Neural progenitor cell (in vitro differentiated cells): ENCODE measurements at regions not wholly inside any gene's neighbourhood (a gene's known extent, or its start where the extent isn't known, plus 50 kb on each side); places are given as distances from the start of the nearest gene placed in this dataset.

Experiments
- DNase-seq: peaks from one replicate; pipeline ENCODE4 v3.0.0-alpha.2; 2016; ENCODE audit warnings: low spot score
- H2AFZ ChIP-seq: fragments of 200-600 bp; sonication (generic); replicated peaks from 2 replicates; pipeline ENCODE4 v1.6.1; 2016; ENCODE audit warnings: antibody characterized with exemption
- H3F3A ChIP-seq: fragments of 200-600 bp; sonication (generic); 2 replicates; pipeline ENCODE4 v1.6.1; 2016; ENCODE audit warnings: antibody characterized with exemption, low read depth
- H3K27ac ChIP-seq: fragments of 200-600 bp; sonication (generic); 2 replicates; pipeline ENCODE4 v1.5.1; 2016; ENCODE audit warnings: mild to moderate bottlenecking
- H3K27me3 ChIP-seq: fragments of 200-600 bp; sonication (generic); 2 replicates; pipeline ENCODE4 v1.6.1; 2016; ENCODE audit warnings: mild to moderate bottlenecking, moderate library complexity
- H3K36me3 ChIP-seq: fragments of 200-600 bp; sonication (generic); 2 replicates; pipeline ENCODE4 v1.5.1; 2016
- H3K4me1 ChIP-seq: fragments of 200-600 bp; sonication (generic); 2 replicates; pipeline ENCODE4 v1.6.1; 2016; ENCODE audit warnings: mixed run types
- H3K4me2 ChIP-seq: fragments of 200-600 bp; sonication (generic); 2 replicates; pipeline ENCODE4 v1.6.1; 2016
- H3K4me3 ChIP-seq: fragments of 200-600 bp; sonication (generic); 2 replicates; pipeline ENCODE4 v1.5.1; 2016
- H3K79me2 ChIP-seq: fragments of 200-600 bp; sonication (generic); 2 replicates; pipeline ENCODE4 v1.6.1; 2016; ENCODE audit warnings: low read depth
- H3K9ac ChIP-seq: fragments of 200-600 bp; sonication (generic); 2 replicates; pipeline ENCODE4 v1.6.1; 2016
- H3K9me3 ChIP-seq: fragments of 200-600 bp; sonication (generic); 2 replicates; pipeline ENCODE4 v1.5.1; 2016; ENCODE audit warnings: low read depth
- H4K20me1 ChIP-seq: fragments of 200-600 bp; sonication (generic); 2 replicates; pipeline ENCODE4 v1.6.1; 2016; ENCODE audit warnings: low read depth
- H3K27ac Mint-ChIP-seq: 3 replicates; pipeline ENCODE4 v1.8.0; 2021; ENCODE audit warnings: mixed read lengths
- H3K27me3 Mint-ChIP-seq: 2 replicates; pipeline ENCODE4 v1.8.0; 2022; ENCODE audit warnings: low read depth, mild to moderate bottlenecking, inconsistent platforms, moderate library complexity, mixed read lengths; ENCODE audit not compliant: insufficient read depth
- H3K36me3 Mint-ChIP-seq: 3 replicates; pipeline ENCODE4 v1.8.0; 2021; ENCODE audit warnings: mixed read lengths
- H3K4me1 Mint-ChIP-seq: 3 replicates; pipeline ENCODE4 v1.8.0; 2021; ENCODE audit warnings: mixed read lengths
- H3K4me3 Mint-ChIP-seq: 3 replicates; pipeline ENCODE4 v1.8.0; 2021; ENCODE audit warnings: mild to moderate bottlenecking, moderate library complexity, mixed read lengths
- H3K9me3 Mint-ChIP-seq: 3 replicates; pipeline ENCODE4 v1.8.0; 2020; ENCODE audit warnings: mixed read lengths
- CTCF ChIP-seq: fragments of 200-600 bp; sonication (generic); IDR thresholded peaks from 2 replicates; pipeline ENCODE4 v1.5.1; 2017; ENCODE audit warnings: antibody characterized with exemption, mild to moderate bottlenecking
- EZH2 ChIP-seq: fragments of 200-600 bp; sonication (generic); IDR thresholded peaks from 2 replicates; pipeline ENCODE4 v1.6.1; 2017; ENCODE audit warnings: antibody characterized with exemption, mild to moderate bottlenecking, moderate library complexity
- EZH2phosphoT487 ChIP-seq: fragments of 200-600 bp; sonication (generic); IDR thresholded peaks from 2 replicates; pipeline ENCODE4 v1.6.1; 2017; ENCODE audit warnings: antibody characterized with exemption

- H3K4me3 ChIP-seq: no peak overlapping the region
- no peaks in the 10 kb centered on the region for H3K27me3 ChIP-seq
- H3K9ac ChIP-seq: no peak overlapping the region
- peaks cover 6% of the 10 kb centered on the region for H3K27me3 Mint-ChIP-seq
- no peaks in the 10 kb centered on the region for H3K36me3 Mint-ChIP-seq
- H3K4me1 ChIP-seq: peaks cover 19% of the 10 kb centered on the region
- DNase-seq: peak; percentile 83
- H3K27ac ChIP-seq: no peak overlapping the region
- H3K9me3 Mint-ChIP-seq: no peaks in the 10 kb centered on the region
- H3K27ac Mint-ChIP-seq: peak overlapping the region; percentile 75
- no peak overlapping the region for H3K4me2 ChIP-seq
- no peaks in the 10 kb centered on the region for H3K36me3 ChIP-seq
- no peaks in the 10 kb centered on the region for H3K9me3 ChIP-seq
- H4K20me1 ChIP-seq: no peaks in the 10 kb centered on the region
- H3K79me2 ChIP-seq: no peaks in the 10 kb centered on the region
- H3K4me3 Mint-ChIP-seq: no peak overlapping the region
- H3F3A ChIP-seq: peaks cover 16% of the 10 kb centered on the region
- TF ChIP-seq EZH2phosphoT487 (no peak), CTCF (peak; percentile 77)
- no peak overlapping the region for H2AFZ ChIP-seq
- H3K4me1 Mint-ChIP-seq: peaks cover 30% of the 10 kb centered on the region
These were observed 157.2 kb downstream of the DDX1 start for GRCh38 chr2:15748736-15749323.

- no peaks in the 10 kb centered on the region for H4K20me1 ChIP-seq
- Mint-ChIP-seq H3K4me3 (no peak overlapping the region), H3K36me3 (no peaks in the 10 kb centered on the region), H3K27me3 (peaks cover 6% of the 10 kb centered on the region), H3K27ac (no peak overlapping the region), H3K9me3 (no peaks in the 10 kb centered on the region), H3K4me1 (peaks cover 30% of the 10 kb centered on the region)
- H3K79me2 ChIP-seq: no peaks in the 10 kb centered on the region
- DNase-seq: no peak
- no peak overlapping the region for H3K9ac ChIP-seq
- no peak overlapping the region for H2AFZ ChIP-seq
- H3K4me1 ChIP-seq: peaks cover 19% of the 10 kb centered on the region
- no peak for TF ChIP-seq EZH2
- no peak for TF ChIP-seq EZH2phosphoT487
- TF ChIP-seq CTCF: no peak
- no peaks in the 10 kb centered on the region for H3K27me3 ChIP-seq
- no peaks in the 10 kb centered on the region for H3K9me3 ChIP-seq
- peaks cover 16% of the 10 kb centered on the region for H3F3A ChIP-seq
- no peak overlapping the region for H3K27ac ChIP-seq
- H3K36me3 ChIP-seq: no peaks in the 10 kb centered on the region
- no peak overlapping the region for H3K4me2 ChIP-seq
- H3K4me3 ChIP-seq: no peak overlapping the region
These were observed 158.1 kb downstream of the DDX1 start for GRCh38 chr2:15749460-15750432.

- Histone ChIP-seq H3K27ac (no peak overlapping the region), H3K9ac (no peak overlapping the region), H3K4me3 (no peak overlapping the region), H3K27me3 (no peaks in the 10 kb centered on the region), H3K36me3 (no peaks in the 10 kb centered on the region), H3K4me1 (peaks cover 19% of the 10 kb centered on the region), H4K20me1 (no peaks in the 10 kb centered on the region), H3F3A (peaks cover 16% of the 10 kb centered on the region), H3K4me2 (no peak overlapping the region), H3K79me2 (no peaks in the 10 kb centered on the region), H2AFZ (no peak overlapping the region), H3K9me3 (no peaks in the 10 kb centered on the region)
- no peak for DNase-seq
- no peaks in the 10 kb centered on the region for H3K36me3 Mint-ChIP-seq
- H3K4me1 Mint-ChIP-seq: peaks cover 30% of the 10 kb centered on the region
- no peak overlapping the region for H3K4me3 Mint-ChIP-seq
- TF ChIP-seq CTCF: no peak
- TF ChIP-seq EZH2phosphoT487: no peak
- TF ChIP-seq EZH2: no peak
- H3K27ac Mint-ChIP-seq: no peak overlapping the region
- peaks cover 3% of the 10 kb centered on the region for H3K9me3 Mint-ChIP-seq
- peaks cover 6% of the 10 kb centered on the region for H3K27me3 Mint-ChIP-seq
These were observed 158.8 kb downstream of the DDX1 start for GRCh38 chr2:15750433-15750814.
